A549 (cell line): ENCODE measurements at regions not wholly inside any gene's neighbourhood (a gene's known extent, or its start where the extent isn't known, plus 50 kb on each side); places are given as distances from the start of the nearest gene placed in this dataset.
A peak's percentile ranks its signal among the peaks of the same experiment; 100 is the strongest.

Source experiments
- ATAC-seq, 2 experiments: fragments of 200-7000 bp in 1 of 2; fragments of >200 bp in 1 of 2; cut with Nextera tagmentation in 1 of 2; cut with Tn5 transposase in 1 of 2; 3 replicates each; pipeline versions ENCODE4 v1.8.0 to v1.9.1; 2018 to 2020; ENCODE audit warnings: mild to moderate bottlenecking in 1 of 2, moderate library complexity in 1 of 2
- CTCF ChIA-PET: fragments of 300-600 bp; sonication (Branson Sonifier 250); formaldehyde crosslinking; extraction: SDS; loops from one replicate; lab custom pipeline; 2021; ENCODE audit warnings: antibody characterized with exemption, inconsistent platforms; lab: Yijun Ruan, JAX
- POLR2A ChIA-PET: fragments of 350-600 bp; formaldehyde crosslinking; extraction: SDS; loops from one replicate; lab custom pipeline; 2021; ENCODE audit warnings: antibody characterized with exemption, inconsistent platforms; lab: Yijun Ruan, JAX
- DNase-seq, 2 experiments: peaks; one replicate each; pipeline versions ENCODE4 v3.0.0 to v3.0.0-alpha.2; 2011 to 2016; ENCODE audit warnings: low read depth in 1 of 2, low spot score in 1 of 2
- FAIRE-seq: peaks from 2 replicates; lab custom pipeline; 2011; peaks lifted over from hg19 to GRCh38; lab: Jason Lieb, UNC
- H3K27ac ChIP-seq, 2 experiments: fragments of >200 bp; sonication (Bioruptor Twin); formaldehyde crosslinking; 3 replicates each; pipeline ENCODE4 v1.5.1; 2016 to 2017
- H3K4me1 ChIP-seq: fragments of >200 bp; sonication (Bioruptor Twin); formaldehyde crosslinking; 3 replicates; pipeline ENCODE4 v1.6.1; 2016
- H3K4me2 ChIP-seq: fragments of >200 bp; sonication (Bioruptor Twin); formaldehyde crosslinking; 3 replicates; pipeline ENCODE4 v1.6.1; 2016
- H3K4me3 ChIP-seq: fragments of >200 bp; sonication (Bioruptor Twin); formaldehyde crosslinking; 3 replicates; pipeline ENCODE4 v1.5.1; 2016
- H3K9me3 ChIP-seq: fragments of >200 bp; sonication (Bioruptor Twin); formaldehyde crosslinking; 3 replicates; pipeline ENCODE4 v1.6.1; 2016
- BHLHE40 ChIP-seq: IDR thresholded peaks from 2 replicates; pipeline ENCODE4 v1.6.1; 2012; ENCODE audit warnings: low read depth, low read length, inconsistent platforms
- CBX2 ChIP-seq: fragments of 200-600 bp; sonication (generic); IDR thresholded peaks from 2 replicates; pipeline ENCODE4 v1.6.1; 2016; ENCODE audit warnings: low read depth, mild to moderate bottlenecking, borderline replicate concordance
- CHD2 ChIP-seq: fragments of 150-350 bp; IDR thresholded peaks from 2 replicates; pipeline ENCODE4 v1.6.1; 2014; ENCODE audit warnings: low read length; ENCODE audit not compliant: partially characterized antibody
- CHD4 ChIP-seq: fragments of 200-600 bp; sonication (generic); IDR thresholded peaks from 2 replicates; pipeline ENCODE4 v1.6.1; 2016; ENCODE audit warnings: antibody characterized with exemption, mild to moderate bottlenecking, borderline replicate concordance
- EHMT2 ChIP-seq: fragments of 200-600 bp; sonication (generic); IDR thresholded peaks from 2 replicates; pipeline ENCODE4 v1.6.1; 2016; ENCODE audit warnings: antibody characterized with exemption, low read depth, mild to moderate bottlenecking, moderate library complexity
- ESRRA ChIP-seq: fragments of 150-350 bp; IDR thresholded peaks from 2 replicates; pipeline ENCODE4 v1.6.1; 2014; ENCODE audit warnings: mild to moderate bottlenecking, low read length, borderline replicate concordance
- FOSL2 ChIP-seq, 2 experiments: fragments of 450-650 bp in 1 of 2; fragments of >200 bp in 1 of 2; sonication (Bioruptor Twin) in 1 of 2; formaldehyde crosslinking; IDR thresholded peaks; 2 replicates each; pipeline versions ENCODE4 v1.5.0 to v1.6.1; 2016 to 2020; ENCODE audit warnings: mild to moderate bottlenecking in 1 of 2, moderate library complexity in 1 of 2
- HES2 ChIP-seq: fragments of >200 bp; sonication (Bioruptor Twin); formaldehyde crosslinking; IDR thresholded peaks from 2 replicates; pipeline ENCODE4 v1.6.1; 2016
- HEYL ChIP-seq: fragments of 250-450 bp; sonication (Bioruptor Pico); IDR thresholded peaks from 2 replicates; pipeline ENCODE4 v1.8.0; 2021; ENCODE audit warnings: mild to moderate bottlenecking, moderate library complexity
- HOXA7 ChIP-seq: fragments of 250-450 bp; sonication (Bioruptor Pico); IDR thresholded peaks from 2 replicates; pipeline ENCODE4 v1.5.0; 2020; ENCODE audit warnings: mild to moderate bottlenecking, moderate library complexity
- HOXB5 ChIP-seq: fragments of 250-450 bp; sonication (Bioruptor Pico); IDR thresholded peaks from 2 replicates; pipeline ENCODE4 v1.5.0; 2020; ENCODE audit warnings: mild to moderate bottlenecking, moderate library complexity
- JUN ChIP-seq, 2 experiments: fragments of >200 bp; sonication (Bioruptor Twin); formaldehyde crosslinking; IDR thresholded peaks; 2 replicates in 1 of 2; 3 replicates in 1 of 2; pipeline ENCODE4 v1.6.1; 2016 to 2017
- MAX ChIP-seq: IDR thresholded peaks from 2 replicates; pipeline ENCODE4 v1.6.1; 2012
- NR3C1 ChIP-seq: fragments of >200 bp; sonication (Bioruptor Twin); formaldehyde crosslinking; IDR thresholded peaks from 3 replicates; pipeline ENCODE4 v1.6.1; 2017
- PBX3 ChIP-seq: IDR thresholded peaks from 2 replicates; pipeline ENCODE4 v1.6.1; 2012
- POLR2A ChIP-seq: IDR thresholded peaks from 2 replicates; pipeline ENCODE4 v1.6.1; 2012; ENCODE audit warnings: mild to moderate bottlenecking, low read length
- POLR2AphosphoS2 ChIP-seq: conservative IDR thresholded peaks from 2 replicates; pipeline ENCODE4 v1.6.1; 2012; ENCODE audit warnings: low read length, improper control_type of control experiment, inconsistent platforms
- RARB ChIP-seq: fragments of 250-450 bp; sonication (Bioruptor Pico); IDR thresholded peaks from 2 replicates; pipeline ENCODE4 v1.8.0; 2021; ENCODE audit warnings: mild to moderate bottlenecking, moderate library complexity
- RCOR1 ChIP-seq: fragments of 150-350 bp; IDR thresholded peaks from 2 replicates; pipeline ENCODE4 v1.6.1; 2014; ENCODE audit warnings: antibody characterized with exemption, low read length, low read depth
- REST ChIP-seq: fragments of 200-600 bp; sonication (generic); IDR thresholded peaks from 2 replicates; pipeline ENCODE4 v1.6.1; 2016; ENCODE audit warnings: antibody characterized with exemption, mild to moderate bottlenecking, moderate library complexity
- SREBF2 ChIP-seq: fragments of 450-650 bp; IDR thresholded peaks from 2 replicates; pipeline ENCODE4 v1.6.1; 2014; ENCODE audit warnings: mild to moderate bottlenecking, moderate library complexity
- TFCP2L1 ChIP-seq: fragments of 250-450 bp; sonication (Bioruptor Pico); IDR thresholded peaks from 2 replicates; pipeline ENCODE4 v1.5.0; 2021; ENCODE audit warnings: mild to moderate bottlenecking
- ZFP36 ChIP-seq: fragments of 450-650 bp; IDR thresholded peaks from 2 replicates; pipeline ENCODE4 v1.6.1; 2014; ENCODE audit warnings: borderline replicate concordance; ENCODE audit not compliant: partially characterized antibody
- ZNF302 ChIP-seq: fragments of 250-450 bp; sonication (Bioruptor Pico); IDR thresholded peaks from 2 replicates; pipeline ENCODE4 v1.9.0; 2021; ENCODE audit warnings: inconsistent platforms, mild to moderate bottlenecking, moderate library complexity
- ZSCAN20 ChIP-seq: fragments of 250-450 bp; sonication (Bioruptor Pico); IDR thresholded peaks from 2 replicates; pipeline ENCODE4 v1.8.0; 2022; ENCODE audit warnings: mild to moderate bottlenecking, moderate library complexity
- WGBS: methylation state at CpG from one replicate; pipeline ENCODE4 v1.1.6; 2017; ENCODE audit errors: missing lambda C conversion rate; 5-methylcytosine and 5-hydroxymethylcytosine counted together

- Histone ChIP-seq H3K4me2 (no peak overlapping the region), H3K4me3 (no peak overlapping the region), H3K4me1 (no peaks in the 10 kb centered on the region), H3K9me3 (no peaks in the 10 kb centered on the region)
- ChIA-PET CTCF (interaction anchor here (0.6 to 1.9 kb wide), 2 partner anchors 120 to 646 kb away, joined by 3 to 5 read pairs; no protein-coding TSS in a partner anchor), POLR2A (no interaction called here)
- no peak for FAIRE-seq
- TF ChIP-seq ZNF302 (CRISPR knock-in tag), result no peak
- TF ChIP-seq TFCP2L1 (CRISPR knock-in tag), result no peak
- no peak for TF ChIP-seq BHLHE40
- no peak for TF ChIP-seq HEYL
- TF ChIP-seq, all 56 proteins: peak for 0
- WGBS, result 63% methylated on average over 14 of the region's 14 CpGs
- DNase-seq (no peak), ATAC-seq (no peak)
- H3K27ac ChIP-seq, result peak overlapping the region in 1 of 2 experiments; percentile 24; a peak in 2 of 6 replicates
These were observed 101.8 kb downstream of the TNFAIP2 start for GRCh38 chr14:103225062-103225461.

- no peak for FAIRE-seq
- no peaks in the 10 kb centered on the region for H3K4me1 ChIP-seq
- CTCF ChIA-PET, result interaction anchor here (0.6 to 1.9 kb wide), 7 partner anchors 10 to 646 kb away, joined by 3 to 5 read pairs (median 3); no protein-coding TSS in a partner anchor
- 76% methylated on average over 13 of the region's 13 CpGs for WGBS
- H3K9me3 ChIP-seq, result no peaks in the 10 kb centered on the region
- no peak for TF ChIP-seq MAX
- TF ChIP-seq ZNF302 (CRISPR knock-in tag), result no peak
- TF ChIP-seq ZFP36, result no peak
- no peak for TF ChIP-seq TFCP2L1 (CRISPR knock-in tag)
- TF ChIP-seq ESRRA, result no peak
- TF ChIP-seq HOXA7, result no peak
- TF ChIP-seq HES2, result no peak
- no peak for TF ChIP-seq CHD2
- no peak for TF ChIP-seq CBX2
- TF ChIP-seq PBX3, result no peak
- TF ChIP-seq HEYL, result no peak
- TF ChIP-seq JUN (IDR thresholded peaks at IDR 0.05), result no peak
- ATAC-seq, result no peak
- peak overlapping the region in 1 of 2 experiments; percentile 24; a peak in 2 of 6 replicates for H3K27ac ChIP-seq
- H3K4me3 ChIP-seq, result no peak overlapping the region
- DNase-seq, result no peak
- H3K4me2 ChIP-seq, result no peak overlapping the region
- POLR2A ChIA-PET, result no interaction called here
These were observed 102.2 kb downstream of the TNFAIP2 start for GRCh38 chr14:103225476-103225875.

- Histone ChIP-seq H3K27ac (no peak overlapping the region), H3K4me2 (no peak overlapping the region), H3K9me3 (no peaks in the 10 kb centered on the region), H3K4me1 (peaks cover 11% of the 10 kb centered on the region), H3K4me3 (no peak overlapping the region)
- ATAC-seq (no peak), FAIRE-seq (no peak), DNase-seq (no peak)
- CTCF ChIA-PET, result interaction anchor here (0.6 to 1.9 kb wide), 5 partner anchors 16 to 123 kb away, joined by 3 to 5 read pairs (median 5); no protein-coding TSS in a partner anchor
- 89% methylated on average over 18 of the region's 21 CpGs for WGBS
- TF ChIP-seq FOSL2 (IDR thresholded peaks at IDR 0.05) (no peak), FOSL2 (CRISPR knock-in tag; IDR thresholded peaks at IDR 0.05) (no peak), ZSCAN20 (CRISPR knock-in tag) (no peak), REST (no peak), EHMT2 (no peak), ZFP36 (no peak), RARB (CRISPR knock-in tag) (no peak), SREBF2 (no peak), HOXA7 (no peak), MAX (no peak), HOXB5 (no peak), NR3C1 (no peak), ZNF302 (CRISPR knock-in tag) (no peak), CHD4 (no peak), RCOR1 (no peak), ESRRA (no peak), POLR2AphosphoS2 (no peak), POLR2A (no peak)
- POLR2A ChIA-PET, result no interaction called here
These were observed 104.0 kb downstream of the TNFAIP2 start for GRCh38 chr14:103227094-103227768.
